ENCODE measurements at regions not wholly inside any gene's neighbourhood (a gene's known extent, or its start where the extent isn't known, plus 50 kb on each side); places are given as distances from the start of the nearest gene placed in this dataset.

GRCh38 chr2:237205561-237205971 is 119.9 kb downstream of the COPS8 start:
- TF ChIP-seq CTCF (IDR thresholded peaks at IDR 0.05) (no peak), POLR2A (IDR thresholded peaks at IDR 0.05) (no peak)
